ENCODE measurements at regions not wholly inside any gene's neighbourhood (a gene's known extent, or its start where the extent isn't known, plus 50 kb on each side); places are given as distances from the start of the nearest gene placed in this dataset.

DNA sequence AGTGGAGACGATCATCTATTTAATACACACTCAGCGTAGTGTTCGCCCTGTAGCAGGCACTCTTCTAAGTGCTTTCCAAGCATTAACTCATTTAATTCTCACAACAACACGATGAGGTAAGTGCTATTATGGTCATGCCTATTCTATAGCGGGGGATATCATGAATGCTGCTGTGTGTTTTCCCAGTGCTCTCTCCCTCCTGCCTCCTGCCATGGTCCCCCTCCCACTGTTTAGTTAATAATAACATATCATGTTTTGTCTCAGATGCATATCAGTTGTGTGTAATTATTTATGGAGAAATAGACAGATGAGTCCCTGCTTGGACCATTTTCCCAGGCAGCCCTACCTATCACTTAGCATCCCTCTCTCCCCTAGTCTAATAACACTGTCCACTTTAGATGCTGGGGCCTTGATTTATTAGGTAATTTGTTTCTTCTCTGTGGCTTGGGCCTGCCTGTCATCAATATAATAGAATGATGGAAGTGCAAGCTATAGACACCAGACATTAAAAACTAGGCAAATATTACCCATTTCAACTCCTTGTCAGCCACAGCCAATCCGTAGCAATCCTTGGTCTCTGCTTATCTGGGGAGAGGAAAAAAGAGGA is 122.9 kb upstream of the TLE3 start:
- Histone ChIP-seq H3K4me1 (no peaks in the 10 kb centered on the region), H3K9me3 (no peaks in the 10 kb centered on the region), H3K27me3 (peaks cover 0 to 12% (median 0%) of the 10 kb centered on the region in 9 donors), H3K36me3 (no peaks in the 10 kb centered on the region), H3K4me3 (no peak overlapping the region), H3K27ac (no peak overlapping the region)
- no peak for ATAC-seq
- no peak for TF ChIP-seq POLR2A (IDR thresholded peaks at IDR 0.05)
- TF ChIP-seq, protein P1, sequence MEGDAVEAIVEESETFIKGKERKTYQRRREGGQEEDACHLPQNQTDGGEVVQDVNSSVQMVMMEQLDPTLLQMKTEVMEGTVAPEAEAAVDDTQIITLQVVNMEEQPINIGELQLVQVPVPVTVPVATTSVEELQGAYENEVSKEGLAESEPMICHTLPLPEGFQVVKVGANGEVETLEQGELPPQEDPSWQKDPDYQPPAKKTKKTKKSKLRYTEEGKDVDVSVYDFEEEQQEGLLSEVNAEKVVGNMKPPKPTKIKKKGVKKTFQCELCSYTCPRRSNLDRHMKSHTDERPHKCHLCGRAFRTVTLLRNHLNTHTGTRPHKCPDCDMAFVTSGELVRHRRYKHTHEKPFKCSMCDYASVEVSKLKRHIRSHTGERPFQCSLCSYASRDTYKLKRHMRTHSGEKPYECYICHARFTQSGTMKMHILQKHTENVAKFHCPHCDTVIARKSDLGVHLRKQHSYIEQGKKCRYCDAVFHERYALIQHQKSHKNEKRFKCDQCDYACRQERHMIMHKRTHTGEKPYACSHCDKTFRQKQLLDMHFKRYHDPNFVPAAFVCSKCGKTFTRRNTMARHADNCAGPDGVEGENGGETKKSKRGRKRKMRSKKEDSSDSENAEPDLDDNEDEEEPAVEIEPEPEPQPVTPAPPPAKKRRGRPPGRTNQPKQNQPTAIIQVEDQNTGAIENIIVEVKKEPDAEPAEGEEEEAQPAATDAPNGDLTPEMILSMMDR (IDR thresholded peaks at IDR 0.05), result no peak
- intact Hi-C loops (cut with DNase I), result loop anchor here in 1 of 10 donors (10.0 kb wide), 1 partner anchor 56 kb away; no protein-coding TSS in a partner anchor
- DNase-seq, result no peak
- WGBS, 4 donors, result 87 to 94% (median 92%) methylated on average over 6 of the region's 6 CpGs

DNA sequence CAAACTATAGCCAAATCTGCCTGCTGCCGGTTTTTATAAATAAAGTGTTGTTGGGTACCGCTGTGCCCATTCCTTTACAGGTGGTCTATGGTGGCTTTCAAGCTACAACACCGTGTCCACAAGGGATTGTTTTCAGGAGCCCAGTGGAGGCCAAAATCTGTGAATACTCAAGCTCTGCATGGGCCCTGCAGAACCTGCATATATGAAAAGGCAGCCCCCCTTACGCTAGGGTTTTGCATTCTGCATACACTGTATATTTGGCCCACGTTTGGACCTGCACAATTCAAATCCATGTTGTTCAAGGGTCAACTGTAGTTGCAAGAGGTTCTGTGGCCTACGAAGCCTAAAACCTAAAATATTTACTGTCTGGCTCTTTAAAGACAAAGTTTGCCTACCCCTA is 122.2 kb upstream of the TLE3 start:
- Histone ChIP-seq H3K27ac (no peak overlapping the region), H3K4me3 (no peak overlapping the region), H3K4me1 (no peaks in the 10 kb centered on the region), H3K27me3 (peaks cover 0 to 15% (median 0%) of the 10 kb centered on the region in 9 donors), H3K9me3 (no peaks in the 10 kb centered on the region), H3K36me3 (no peaks in the 10 kb centered on the region)
- TF ChIP-seq, protein P1 (IDR thresholded peaks at IDR 0.05), result no peak
- no peak for TF ChIP-seq POLR2A (IDR thresholded peaks at IDR 0.05)
- ATAC-seq (no peak), DNase-seq (no peak)
- intact Hi-C loops (cut with DNase I), result loop anchor here in 1 of 10 donors (10.0 kb wide), 1 partner anchor 55 kb away; no protein-coding TSS in a partner anchor
- 94 to 98% (median 96%) methylated on average over 6 of the region's 6 CpGs for WGBS, 4 donors

DNA sequence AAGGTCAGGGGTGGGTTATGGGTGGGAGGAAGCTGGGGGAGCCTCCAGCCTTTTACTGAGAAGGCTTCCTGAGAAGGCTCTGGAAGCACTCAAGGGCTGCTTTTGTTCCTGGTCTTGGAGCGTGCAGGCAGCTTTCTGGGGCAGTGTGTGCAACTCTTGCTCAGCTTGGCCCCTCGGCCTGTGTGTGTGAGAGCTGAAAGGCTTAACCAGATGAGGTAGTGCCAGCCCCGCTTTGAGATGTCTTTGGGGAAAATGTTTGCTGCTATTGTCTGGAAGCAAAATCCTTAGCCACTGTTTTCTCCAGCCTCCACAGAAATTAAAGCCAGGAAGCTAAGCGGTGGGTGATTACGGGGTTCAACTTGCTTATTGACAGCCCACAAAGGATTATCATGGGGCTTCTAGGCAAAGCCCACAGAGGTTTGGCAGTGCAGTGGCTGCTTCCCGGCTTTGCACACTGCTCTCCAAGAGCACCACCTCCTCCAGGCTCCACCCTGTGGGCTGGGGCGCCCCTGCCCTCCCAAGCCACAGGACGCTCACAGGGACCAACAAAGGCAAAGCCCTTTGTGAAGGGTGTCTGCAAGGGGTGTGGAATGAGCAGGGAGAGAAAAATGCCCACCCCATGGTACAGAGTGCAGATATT is 121.7 kb upstream of the TLE3 start:
- Histone ChIP-seq H3K4me3 (no peak overlapping the region), H3K9me3 (no peaks in the 10 kb centered on the region), H3K27ac (no peak overlapping the region), H3K4me1 (no peaks in the 10 kb centered on the region), H3K36me3 (no peaks in the 10 kb centered on the region), H3K27me3 (peaks cover 0 to 15% (median 0%) of the 10 kb centered on the region in 9 donors)
- intact Hi-C loops (cut with DNase I), result no loop called here
- 81 to 90% (median 85%) methylated on average over 7 to 8 of the region's 8 CpGs for WGBS, 4 donors
- no peak for TF ChIP-seq POLR2A (IDR thresholded peaks at IDR 0.05)
- TF ChIP-seq, protein P1 (IDR thresholded peaks at IDR 0.05), result no peak
- DNase-seq (no peak), ATAC-seq (no peak)

DNA sequence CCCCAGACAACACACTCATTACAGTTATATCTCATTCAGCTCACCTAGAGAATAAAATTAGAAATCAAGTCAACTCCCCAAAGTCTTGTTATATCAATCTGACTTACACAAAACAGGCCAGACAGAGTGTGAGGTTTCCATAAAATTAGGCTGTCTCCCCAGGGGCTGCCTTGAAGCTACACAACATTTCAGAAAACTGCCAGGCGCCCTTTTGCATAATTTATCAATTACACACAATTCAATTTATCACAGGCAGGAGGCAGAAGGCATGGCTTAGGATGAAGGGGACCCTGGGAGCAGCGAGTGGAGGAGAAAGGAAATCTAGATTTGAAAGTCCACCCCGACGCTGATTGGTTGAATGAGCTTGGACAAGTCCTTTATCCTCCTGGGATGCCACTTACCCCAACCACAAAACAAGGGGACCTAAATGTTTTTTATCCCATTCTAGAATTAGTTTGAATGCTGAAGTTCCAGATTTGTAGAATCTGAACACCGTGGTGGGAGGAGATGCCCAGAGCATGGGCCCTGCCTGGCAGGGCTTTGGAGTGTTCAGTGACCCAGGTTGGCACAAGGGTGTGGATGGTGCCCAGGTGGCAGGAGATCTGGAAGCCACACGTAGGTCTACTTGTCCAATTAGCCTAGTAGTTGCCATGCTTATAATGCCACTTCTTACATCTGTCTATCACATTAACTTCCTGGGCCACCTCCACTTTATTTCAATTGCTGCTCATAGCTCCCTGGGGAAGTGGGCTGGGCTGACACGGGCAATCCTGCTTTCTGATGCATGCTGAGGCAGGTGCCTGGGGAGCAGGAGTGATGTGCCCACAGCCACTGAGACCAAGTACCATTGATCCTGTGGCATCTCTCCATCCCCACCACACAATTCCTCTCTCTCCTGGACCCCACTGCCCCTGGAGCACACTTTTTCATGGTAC is 119.8 kb upstream of the TLE3 start:
- H3K4me1 ChIP-seq, result peaks cover 0 to 8% (median 1%) of the 10 kb centered on the region in 12 donors
- no peak for ATAC-seq
- H3K27ac ChIP-seq, result no peak overlapping the region
- intact Hi-C loops (cut with DNase I), result no loop called here
- TF ChIP-seq, protein P1 (IDR thresholded peaks at IDR 0.05), result no peak
- TF ChIP-seq POLR2A (IDR thresholded peaks at IDR 0.05), result no peak
- WGBS, 4 donors, result 91 to 99% (median 95%) methylated on average over 7 of the region's 7 CpGs
- H3K4me3 ChIP-seq, result no peak overlapping the region
- H3K36me3 ChIP-seq, result no peaks in the 10 kb centered on the region
- DNase-seq, result no peak
- H3K27me3 ChIP-seq, result peaks cover 0 to 20% (median 0%) of the 10 kb centered on the region in 9 donors
- no peaks in the 10 kb centered on the region for H3K9me3 ChIP-seq

Measured in heart left ventricle (tissue), 16 donors.